PC-3 (cell line): ENCODE measurements at regions not wholly inside any gene's neighbourhood (a gene's known extent, or its start where the extent isn't known, plus 50 kb on each side); places are given as distances from the start of the nearest gene placed in this dataset.

ENCODE experiments used
- ATAC-seq: fragments of 200-7000 bp; cut with Tn5 transposase; 2 replicates; pipeline ENCODE4 v1.9.1; 2020; ENCODE audit warnings: mild to moderate bottlenecking, moderate library complexity
- BruUV-seq: library from RNA; stranded (reverse); fragments of 400-500 nt; replicated peaks from 2 replicates; lab custom pipeline; 2021; lab: Mats Ljungman, UMichigan
- CTCF ChIA-PET: fragments of 300-600 bp; sonication (Branson Sonifier 250); formaldehyde crosslinking; loops from one replicate; lab custom pipeline; 2022; ENCODE audit warnings: antibody characterized with exemption; lab: Charles Lee
- POLR2A ChIA-PET: fragments of 300-600 bp; sonication (Branson Sonifier 250); formaldehyde crosslinking; loops from one replicate; lab custom pipeline; 2022; ENCODE audit warnings: antibody characterized with exemption; ENCODE audit not compliant: unreplicated experiment; lab: Charles Lee
- DNase-seq: peaks from one replicate; pipeline ENCODE4 v3.0.0-alpha.2; 2015
- H2AFZ ChIP-seq: fragments of 300-600 bp; sonication (generic); 2 replicates; pipeline ENCODE4 v1.6.0; 2016; ENCODE audit warnings: antibody characterized with exemption, low read length
- H3F3A ChIP-seq: fragments of 300-600 bp; sonication (generic); one replicate; pipeline ENCODE4 v1.6.0; 2017; ENCODE audit warnings: antibody characterized with exemption, low read length, control low read depth, mild to moderate bottlenecking; ENCODE audit not compliant: unreplicated experiment
- H3K27ac ChIP-seq: fragments of 300-600 bp; sonication (generic); 2 replicates; pipeline ENCODE4 v1.5.1; 2016; ENCODE audit warnings: mild to moderate bottlenecking, low read length
- H3K27me3 ChIP-seq: fragments of 300-600 bp; sonication (generic); 2 replicates; pipeline ENCODE4 v1.6.1; 2016; ENCODE audit warnings: low read length, mixed read lengths
- H3K36me3 ChIP-seq: fragments of 300-600 bp; sonication (generic); 2 replicates; pipeline ENCODE4 v1.6.1; 2016; ENCODE audit warnings: low read depth, mixed run types, low read length, mixed read lengths
- H3K4me1 ChIP-seq: fragments of 300-600 bp; sonication (generic); 2 replicates; pipeline ENCODE4 v1.5.1; 2016; ENCODE audit warnings: low read length; ENCODE audit not compliant: insufficient read depth
- H3K4me2 ChIP-seq: fragments of 300-600 bp; sonication (generic); 2 replicates; pipeline ENCODE4 v1.6.0; 2016; ENCODE audit warnings: low read length
- H3K4me3 ChIP-seq: fragments of 300-600 bp; sonication (generic); 2 replicates; pipeline ENCODE4 v1.5.1; 2016; ENCODE audit warnings: mild to moderate bottlenecking, low read length, mixed read lengths
- H3K79me2 ChIP-seq: fragments of 300-600 bp; sonication (generic); 2 replicates; pipeline ENCODE4 v1.6.1; 2017; ENCODE audit warnings: low read length, mixed read lengths
- H3K9ac ChIP-seq: fragments of 300-600 bp; sonication (generic); 2 replicates; pipeline ENCODE4 v1.6.0; 2016; ENCODE audit warnings: mild to moderate bottlenecking, low read length
- H3K9me2 ChIP-seq: fragments of 300-600 bp; sonication (generic); replicated peaks from 2 replicates; pipeline ENCODE4 v1.6.1; 2016; ENCODE audit warnings: mixed run types, low read length, mixed read lengths
- H3K9me3 ChIP-seq: fragments of 300-600 bp; sonication (generic); 2 replicates; pipeline ENCODE4 v1.6.1; 2016; ENCODE audit warnings: low read length, mixed read lengths
- H4K20me1 ChIP-seq: fragments of 300-600 bp; sonication (generic); 2 replicates; pipeline ENCODE4 v1.6.1; 2016; ENCODE audit warnings: low read length, mixed read lengths
- EZH2 ChIP-seq: fragments of 300-600 bp; sonication (generic); IDR thresholded peaks from one replicate; pipeline ENCODE4 v1.6.1; 2017; ENCODE audit warnings: antibody characterized with exemption, mild to moderate bottlenecking, low read length; ENCODE audit not compliant: unreplicated experiment
- EZH2phosphoT487 ChIP-seq: fragments of 300-600 bp; sonication (generic); IDR thresholded peaks from 2 replicates; pipeline ENCODE4 v1.6.1; 2018; ENCODE audit warnings: mild to moderate bottlenecking, antibody characterized with exemption, low read length, borderline replicate concordance
- intact Hi-C: fragments of 100-400 bp; cut with micrococcal nuclease; formaldehyde crosslinking; loops from 2 replicates; pipeline ENCODE4 v1.9.0; 2023
- TF ChIP-seq, protein P1 (sequence below): fragments of 300-600 bp; sonication (generic); conservative IDR thresholded peaks from 2 replicates; pipeline ENCODE4 v1.5.1; 2017; ENCODE audit warnings: antibody characterized with exemption, low read depth, mild to moderate bottlenecking, low read length

DNA sequence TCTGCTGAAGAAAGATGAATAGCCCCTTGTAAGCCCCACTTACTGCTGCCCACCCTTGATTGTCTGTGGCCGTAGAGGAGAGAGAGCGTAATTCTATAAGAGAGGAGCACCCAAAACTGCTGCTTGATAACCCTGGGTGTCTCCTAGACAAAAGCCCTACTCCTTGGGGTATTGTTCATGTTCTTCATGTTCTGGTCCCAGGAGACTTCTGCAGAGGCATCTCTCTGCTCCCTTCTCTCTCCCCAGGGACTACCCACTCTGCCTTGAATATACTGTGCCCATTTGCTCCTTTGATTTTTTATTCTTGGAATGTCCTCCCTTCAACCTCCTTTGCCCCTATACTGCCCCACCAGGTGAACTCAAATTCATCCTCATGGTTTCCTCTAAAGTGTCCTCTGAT lies 417.8 kb upstream of the CADM1 start:
- H3K79me2 ChIP-seq, result no peaks in the 10 kb centered on the region
- H3K9me2 ChIP-seq, result no peaks in the 10 kb centered on the region
- 0 out of 2 replicates have a peak, but pooled peaks cover 24% of the 10 kb centered on the region for H3K9me3 ChIP-seq
- H3K4me2 ChIP-seq, result no peak overlapping the region
- no peaks in the 10 kb centered on the region for H4K20me1 ChIP-seq
- ATAC-seq, result no peak
- no TSS peak for BruUV-seq
- no peak overlapping the region for H3K27ac ChIP-seq
- no peak overlapping the region for H2AFZ ChIP-seq
- TF ChIP-seq, protein P1, sequence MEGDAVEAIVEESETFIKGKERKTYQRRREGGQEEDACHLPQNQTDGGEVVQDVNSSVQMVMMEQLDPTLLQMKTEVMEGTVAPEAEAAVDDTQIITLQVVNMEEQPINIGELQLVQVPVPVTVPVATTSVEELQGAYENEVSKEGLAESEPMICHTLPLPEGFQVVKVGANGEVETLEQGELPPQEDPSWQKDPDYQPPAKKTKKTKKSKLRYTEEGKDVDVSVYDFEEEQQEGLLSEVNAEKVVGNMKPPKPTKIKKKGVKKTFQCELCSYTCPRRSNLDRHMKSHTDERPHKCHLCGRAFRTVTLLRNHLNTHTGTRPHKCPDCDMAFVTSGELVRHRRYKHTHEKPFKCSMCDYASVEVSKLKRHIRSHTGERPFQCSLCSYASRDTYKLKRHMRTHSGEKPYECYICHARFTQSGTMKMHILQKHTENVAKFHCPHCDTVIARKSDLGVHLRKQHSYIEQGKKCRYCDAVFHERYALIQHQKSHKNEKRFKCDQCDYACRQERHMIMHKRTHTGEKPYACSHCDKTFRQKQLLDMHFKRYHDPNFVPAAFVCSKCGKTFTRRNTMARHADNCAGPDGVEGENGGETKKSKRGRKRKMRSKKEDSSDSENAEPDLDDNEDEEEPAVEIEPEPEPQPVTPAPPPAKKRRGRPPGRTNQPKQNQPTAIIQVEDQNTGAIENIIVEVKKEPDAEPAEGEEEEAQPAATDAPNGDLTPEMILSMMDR, result no peak
- no peak for TF ChIP-seq EZH2
- no peak for TF ChIP-seq EZH2phosphoT487
- ChIA-PET CTCF (no interaction called here), POLR2A (no interaction called here)
- H3K4me1 ChIP-seq, result no peaks in the 10 kb centered on the region
- no peak overlapping the region for H3K4me3 ChIP-seq
- no peaks in the 10 kb centered on the region for H3K27me3 ChIP-seq
- H3K36me3 ChIP-seq, result no peaks in the 10 kb centered on the region
- DNase-seq, result no peak
- H3F3A ChIP-seq, result no peaks in the 10 kb centered on the region
- H3K9ac ChIP-seq, result no peak overlapping the region
- intact Hi-C loops, result no loop called here

DNA sequence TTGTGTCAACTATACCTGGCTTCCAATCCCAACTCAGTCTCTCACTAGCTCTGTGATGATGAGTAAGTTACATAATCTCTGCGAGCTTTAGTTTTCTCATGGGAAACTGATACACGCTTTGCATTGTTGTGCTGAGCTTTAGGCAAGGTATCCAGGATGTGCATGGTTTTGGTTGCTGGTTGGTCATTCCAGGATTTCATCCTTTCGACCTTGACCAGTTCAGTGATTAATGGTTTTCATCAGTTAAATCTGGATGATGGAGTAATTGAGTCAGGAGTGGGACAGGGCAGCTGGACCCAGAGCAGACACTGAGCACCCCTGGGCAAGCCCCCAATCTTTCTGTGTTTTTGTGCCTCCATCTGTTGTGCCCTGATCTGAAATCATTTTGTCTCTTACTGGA lies 417.3 kb upstream of the CADM1 start:
- H3K79me2 ChIP-seq, result no peaks in the 10 kb centered on the region
- ChIA-PET POLR2A (no interaction called here), CTCF (no interaction called here)
- no peaks in the 10 kb centered on the region for H3K9me2 ChIP-seq
- H3K4me2 ChIP-seq, result no peak overlapping the region
- no TSS peak for BruUV-seq
- 0 out of 2 replicates have a peak, but pooled peaks cover 23% of the 10 kb centered on the region for H3K9me3 ChIP-seq
- no peak overlapping the region for H3K4me3 ChIP-seq
- no peaks in the 10 kb centered on the region for H4K20me1 ChIP-seq
- no peaks in the 10 kb centered on the region for H3K4me1 ChIP-seq
- no peak overlapping the region for H3K9ac ChIP-seq
- no peak for TF ChIP-seq EZH2phosphoT487
- TF ChIP-seq, protein P1, result no peak
- TF ChIP-seq EZH2, result no peak
- H3K27ac ChIP-seq, result no peak overlapping the region
- H3F3A ChIP-seq, result no peaks in the 10 kb centered on the region
- no peak overlapping the region for H2AFZ ChIP-seq
- ATAC-seq (no peak), DNase-seq (no peak)
- H3K27me3 ChIP-seq, result no peaks in the 10 kb centered on the region
- H3K36me3 ChIP-seq, result no peaks in the 10 kb centered on the region
- intact Hi-C loops, result no loop called here

DNA sequence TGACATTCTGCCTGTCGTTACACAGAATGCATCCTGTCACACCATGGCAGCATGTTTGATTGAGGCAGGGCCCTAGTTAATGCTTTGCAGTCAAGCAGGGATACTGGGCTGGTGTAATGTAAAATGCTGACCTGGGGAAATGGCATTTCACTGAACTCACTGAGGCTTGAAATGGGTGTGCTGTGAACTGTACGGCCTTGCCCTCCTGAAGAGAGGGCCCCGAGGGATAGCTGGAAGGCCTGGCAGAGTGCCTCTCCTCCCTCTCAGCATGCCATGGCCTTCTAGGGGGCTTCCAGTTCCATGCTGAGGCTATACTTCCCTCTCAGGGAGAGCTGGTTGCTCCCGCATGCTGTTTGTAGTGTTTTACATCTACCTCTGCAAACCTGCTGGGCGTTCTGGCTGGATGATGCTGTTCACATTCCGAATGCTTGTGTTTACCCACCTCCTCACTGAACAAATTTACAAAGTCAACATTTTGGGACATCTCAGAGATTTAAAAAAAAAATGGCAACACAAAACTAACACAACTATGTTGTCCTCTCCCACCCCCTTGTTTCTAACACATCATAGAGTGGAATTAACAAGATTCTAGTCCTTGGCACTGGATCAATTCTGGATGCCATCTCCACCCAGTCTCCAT lies 416.7 kb upstream of the CADM1 start:
- intact Hi-C loops, result no loop called here
- Histone ChIP-seq H3K27ac (no peak overlapping the region), H4K20me1 (no peaks in the 10 kb centered on the region), H3K9me2 (no peaks in the 10 kb centered on the region), H3K9me3 (peaks cover 18% of the 10 kb centered on the region; the same call in 1 of the 2 replicates), H3K4me2 (no peak overlapping the region), H3K27me3 (no peaks in the 10 kb centered on the region), H3F3A (no peaks in the 10 kb centered on the region), H3K4me3 (no peak overlapping the region), H3K79me2 (no peaks in the 10 kb centered on the region), H3K9ac (no peak overlapping the region), H2AFZ (no peak overlapping the region), H3K36me3 (no peaks in the 10 kb centered on the region), H3K4me1 (no peaks in the 10 kb centered on the region)
- ATAC-seq (no peak), DNase-seq (no peak)
- TF ChIP-seq EZH2 (no peak), EZH2phosphoT487 (no peak)
- TF ChIP-seq, protein P1, result no peak
- BruUV-seq, result no TSS peak
- POLR2A ChIA-PET, result no interaction called here
- CTCF ChIA-PET, result no interaction called here
